Lower leg skin (tissue), 3 donors: ENCODE measurements at regions not wholly inside any gene's neighbourhood (a gene's known extent, or its start where the extent isn't known, plus 50 kb on each side); places are given as distances from the start of the nearest gene placed in this dataset.

Experiments used
- POLR2A ChIP-seq, 2 donors: fragments of 450-650 bp; IDR thresholded peaks; one replicate each; pipeline ENCODE4 v1.6.1; 2016 to 2017; ENCODE audit warnings: antibody characterized with exemption in 2 of 2, mild to moderate bottlenecking in 1 of 2, moderate library complexity in 1 of 2
- TF ChIP-seq, protein P1 (sequence below), 3 donors: fragments of 450-650 bp; IDR thresholded peaks; one replicate each; pipeline ENCODE4 v1.5.1; 2016; ENCODE audit warnings: antibody characterized with exemption in 3 of 3, mild to moderate bottlenecking in 3 of 3, moderate library complexity in 2 of 3

DNA sequence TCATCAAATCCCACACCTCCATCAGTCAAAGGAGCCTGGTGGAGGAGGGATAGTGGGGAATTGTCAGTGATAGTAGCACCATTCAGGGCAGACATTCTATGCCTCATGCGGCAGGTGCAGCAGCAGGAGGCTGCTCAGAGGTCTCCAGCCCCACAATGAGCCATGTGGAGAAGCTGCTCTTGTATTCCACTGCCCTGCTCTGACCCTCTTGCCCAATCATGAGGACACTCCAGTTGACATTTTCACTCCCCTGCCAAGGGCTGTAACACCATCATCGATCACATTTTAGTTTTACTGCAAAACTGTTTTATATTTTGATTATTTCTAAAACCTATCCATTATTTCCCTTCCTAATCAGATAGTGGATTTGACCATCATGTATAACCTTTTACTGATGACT lies 487.6 kb upstream of the KLHL29 start:
- TF ChIP-seq POLR2A (IDR thresholded peaks at IDR 0.05) = no peak
- TF ChIP-seq, protein P1, sequence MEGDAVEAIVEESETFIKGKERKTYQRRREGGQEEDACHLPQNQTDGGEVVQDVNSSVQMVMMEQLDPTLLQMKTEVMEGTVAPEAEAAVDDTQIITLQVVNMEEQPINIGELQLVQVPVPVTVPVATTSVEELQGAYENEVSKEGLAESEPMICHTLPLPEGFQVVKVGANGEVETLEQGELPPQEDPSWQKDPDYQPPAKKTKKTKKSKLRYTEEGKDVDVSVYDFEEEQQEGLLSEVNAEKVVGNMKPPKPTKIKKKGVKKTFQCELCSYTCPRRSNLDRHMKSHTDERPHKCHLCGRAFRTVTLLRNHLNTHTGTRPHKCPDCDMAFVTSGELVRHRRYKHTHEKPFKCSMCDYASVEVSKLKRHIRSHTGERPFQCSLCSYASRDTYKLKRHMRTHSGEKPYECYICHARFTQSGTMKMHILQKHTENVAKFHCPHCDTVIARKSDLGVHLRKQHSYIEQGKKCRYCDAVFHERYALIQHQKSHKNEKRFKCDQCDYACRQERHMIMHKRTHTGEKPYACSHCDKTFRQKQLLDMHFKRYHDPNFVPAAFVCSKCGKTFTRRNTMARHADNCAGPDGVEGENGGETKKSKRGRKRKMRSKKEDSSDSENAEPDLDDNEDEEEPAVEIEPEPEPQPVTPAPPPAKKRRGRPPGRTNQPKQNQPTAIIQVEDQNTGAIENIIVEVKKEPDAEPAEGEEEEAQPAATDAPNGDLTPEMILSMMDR (IDR thresholded peaks at IDR 0.05) = no peak
